Lower lobe of right lung (tissue), 2 donors: ENCODE measurements at regions not wholly inside any gene's neighbourhood (a gene's known extent, or its start where the extent isn't known, plus 50 kb on each side); places are given as distances from the start of the nearest gene placed in this dataset.

Experiments used
- ATAC-seq, 2 donors: fragments of 200-7000 bp; cut with Tn5 transposase; one replicate each; pipeline ENCODE4 v1.9.1; 2020 to 2022; ENCODE audit warnings: mild to moderate bottlenecking in 2 of 2, moderate library complexity in 2 of 2
- DNase-seq: peaks from one replicate; pipeline ENCODE4 v3.0.0-alpha.2; 2020
- H3K27ac ChIP-seq: fragments of 200-600 bp; one replicate; pipeline ENCODE4 v1.8.0; 2022
- H3K27me3 ChIP-seq: fragments of 200-600 bp; one replicate; pipeline ENCODE4 v1.8.0; 2022; ENCODE audit warnings: low read depth
- H3K36me3 ChIP-seq: fragments of 200-600 bp; one replicate; pipeline ENCODE4 v1.8.0; 2022; ENCODE audit warnings: mild to moderate bottlenecking
- H3K4me1 ChIP-seq: fragments of 200-600 bp; one replicate; pipeline ENCODE4 v1.8.0; 2022
- H3K4me3 ChIP-seq: fragments of 200-600 bp; one replicate; pipeline ENCODE4 v1.8.0; 2022; ENCODE audit warnings: mild to moderate bottlenecking
- H3K9me3 ChIP-seq: fragments of 200-600 bp; one replicate; pipeline ENCODE4 v1.8.0; 2022
- CTCF ChIP-seq: fragments of 200-600 bp; IDR thresholded peaks from one replicate; pipeline ENCODE4 v1.8.0; 2022; ENCODE audit warnings: antibody characterized with exemption, mild to moderate bottlenecking
- intact Hi-C: fragments of 100-400 bp; cut with DNase I; formaldehyde crosslinking; loops from one replicate; pipeline ENCODE4 v1.11.0; 2022
- donor health status: DM: no; HTN: yes; CAD: no; lungs with severe emphysema.

- DNase-seq, result no peak
- no peak for TF ChIP-seq CTCF
- Histone ChIP-seq H3K27me3 (no peaks in the 10 kb centered on the region), H3K9me3 (no peaks in the 10 kb centered on the region), H3K4me1 (no peaks in the 10 kb centered on the region), H3K27ac (no peak overlapping the region), H3K4me3 (no peak overlapping the region), H3K36me3 (no peaks in the 10 kb centered on the region)
- ATAC-seq, result no peak
- intact Hi-C loops, result no loop called here
Observed at GRCh38 chr2:185147361-185147760, 549.0 kb downstream of the ZNF804A start.

GRCh38 chr2:185152186-185152585 lies 553.9 kb downstream of the ZNF804A start:
- no peak overlapping the region for H3K27ac ChIP-seq
- H3K36me3 ChIP-seq, result no peaks in the 10 kb centered on the region
- TF ChIP-seq CTCF, result no peak
- intact Hi-C loops, result no loop called here
- DNase-seq, result no peak
- H3K9me3 ChIP-seq, result no peaks in the 10 kb centered on the region
- no peaks in the 10 kb centered on the region for H3K27me3 ChIP-seq
- ATAC-seq, result no peak
- H3K4me3 ChIP-seq, result no peak overlapping the region
- H3K4me1 ChIP-seq, result no peaks in the 10 kb centered on the region

GRCh38 chr2:185161701-185162100 lies 563.4 kb downstream of the ZNF804A start:
- Histone ChIP-seq H3K4me3 (no peak overlapping the region), H3K36me3 (no peaks in the 10 kb centered on the region), H3K27ac (no peak overlapping the region), H3K9me3 (no peaks in the 10 kb centered on the region), H3K27me3 (no peaks in the 10 kb centered on the region), H3K4me1 (no peaks in the 10 kb centered on the region)
- TF ChIP-seq CTCF, result no peak
- ATAC-seq, result no peak
- intact Hi-C loops, result no loop called here
- DNase-seq, result no peak

- no peak for TF ChIP-seq CTCF
- no peak overlapping the region for H3K27ac ChIP-seq
- ATAC-seq, result no peak
- no peak overlapping the region for H3K4me3 ChIP-seq
- H3K27me3 ChIP-seq, result no peaks in the 10 kb centered on the region
- H3K9me3 ChIP-seq, result no peaks in the 10 kb centered on the region
- H3K4me1 ChIP-seq, result no peaks in the 10 kb centered on the region
- no peak for DNase-seq
- H3K36me3 ChIP-seq, result no peaks in the 10 kb centered on the region
- intact Hi-C loops, result no loop called here
Observed at GRCh38 chr2:185174353-185174752, 564.3 kb upstream of the FSIP2 start.

GRCh38 chr2:185179743-185180142 lies 558.9 kb upstream of the FSIP2 start:
- no peaks in the 10 kb centered on the region for H3K9me3 ChIP-seq
- TF ChIP-seq CTCF, result no peak

GRCh38 chr2:185181901-185182300 lies 556.7 kb upstream of the FSIP2 start:
- DNase-seq (no peak), ATAC-seq (peak in 1 of 2 donors; percentile 63)
- TF ChIP-seq CTCF, result no peak
- Histone ChIP-seq H3K4me1 (no peaks in the 10 kb centered on the region), H3K9me3 (no peaks in the 10 kb centered on the region), H3K27ac (no peak overlapping the region), H3K27me3 (no peaks in the 10 kb centered on the region), H3K4me3 (no peak overlapping the region), H3K36me3 (no peaks in the 10 kb centered on the region)
- intact Hi-C loops, result no loop called here

More at GRCh38 chr2:185179743-185180142, 558.9 kb upstream of the FSIP2 start:
- H3K4me1 ChIP-seq, result no peaks in the 10 kb centered on the region
- H3K36me3 ChIP-seq, result no peaks in the 10 kb centered on the region
- H3K27me3 ChIP-seq, result no peaks in the 10 kb centered on the region
- intact Hi-C loops, result no loop called here
- H3K4me3 ChIP-seq, result no peak overlapping the region
- DNase-seq (no peak), ATAC-seq (no peak)
- no peak overlapping the region for H3K27ac ChIP-seq
